G401 (cell line): ENCODE measurements at regions not wholly inside any gene's neighbourhood (a gene's known extent, or its start where the extent isn't known, plus 50 kb on each side); places are given as distances from the start of the nearest gene placed in this dataset.

Experiments used
- DNase-seq: peaks from one replicate; pipeline ENCODE4 v3.0.0-alpha.2; 2015; ENCODE audit warnings: low spot score
- in situ Hi-C: cut with HindIII; loops from 2 replicates; pipeline ENCODE4 v1.10.0; 2016; ENCODE audit warnings: low sequenced_read_pairs, mixed read lengths

- in situ Hi-C loops = no loop called here
- DNase-seq = no peak
Observed at GRCh38 chr1:208835097-208835463, 590.9 kb upstream of the PLXNA2 start.

DNA sequence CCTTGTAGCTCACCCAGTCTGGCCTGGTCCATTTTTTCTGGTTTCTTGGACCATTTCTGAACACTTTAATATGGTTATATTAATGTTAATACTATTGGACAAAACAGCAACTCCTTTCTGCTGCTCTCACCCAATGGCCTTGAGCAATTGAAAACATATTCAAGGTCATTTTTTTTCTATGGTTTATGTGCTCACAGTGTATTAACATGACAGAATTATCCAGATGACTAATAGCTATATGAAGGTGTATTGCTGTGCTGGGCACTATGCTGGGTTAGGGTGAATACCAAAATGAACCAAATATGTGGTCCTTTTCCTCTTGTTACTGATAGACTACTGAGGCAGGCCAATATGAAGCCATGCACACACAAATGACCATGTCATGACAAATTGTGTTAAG, 591.6 kb upstream of the PLXNA2 start:
- DNase-seq = no peak
- in situ Hi-C loops = no loop called here

DNA sequence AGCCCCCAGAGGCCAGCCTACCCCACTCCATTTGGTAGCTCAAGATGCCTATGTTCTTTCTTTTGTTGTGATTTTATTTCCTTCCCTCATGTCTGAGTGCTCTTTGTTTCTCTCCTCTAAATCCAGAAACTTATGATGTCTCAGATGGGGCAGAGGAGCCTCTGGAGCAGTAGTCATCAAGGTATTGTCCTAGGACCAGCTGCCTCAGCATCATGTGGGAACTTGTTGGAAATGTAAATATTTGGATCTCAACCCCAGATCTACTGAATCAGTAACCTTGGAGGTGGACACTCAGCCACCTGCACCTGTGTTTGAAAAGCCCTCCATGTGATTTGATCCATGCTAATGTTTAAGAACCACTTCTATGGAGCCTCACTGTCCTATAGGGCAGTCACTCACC, 593.1 kb upstream of the PLXNA2 start:
- in situ Hi-C loops = no loop called here
- DNase-seq = no peak

- no peak for DNase-seq
- in situ Hi-C loops = no loop called here
Observed at GRCh38 chr1:208841436-208841835, 597.3 kb upstream of the PLXNA2 start.

GRCh38 chr1:208842451-208842850, 598.3 kb upstream of the PLXNA2 start:
- in situ Hi-C loops = no loop called here
- DNase-seq = no peak

GRCh38 chr1:208844158-208844557, 600.0 kb upstream of the PLXNA2 start:
- in situ Hi-C loops = no loop called here
- no peak for DNase-seq

GRCh38 chr1:208848854-208849253, 604.7 kb upstream of the PLXNA2 start:
- in situ Hi-C loops = no loop called here
- peak; percentile 1 for DNase-seq

- in situ Hi-C loops = no loop called here
- no peak for DNase-seq
Observed at GRCh38 chr1:208850442-208850841, 606.3 kb upstream of the PLXNA2 start.

DNA sequence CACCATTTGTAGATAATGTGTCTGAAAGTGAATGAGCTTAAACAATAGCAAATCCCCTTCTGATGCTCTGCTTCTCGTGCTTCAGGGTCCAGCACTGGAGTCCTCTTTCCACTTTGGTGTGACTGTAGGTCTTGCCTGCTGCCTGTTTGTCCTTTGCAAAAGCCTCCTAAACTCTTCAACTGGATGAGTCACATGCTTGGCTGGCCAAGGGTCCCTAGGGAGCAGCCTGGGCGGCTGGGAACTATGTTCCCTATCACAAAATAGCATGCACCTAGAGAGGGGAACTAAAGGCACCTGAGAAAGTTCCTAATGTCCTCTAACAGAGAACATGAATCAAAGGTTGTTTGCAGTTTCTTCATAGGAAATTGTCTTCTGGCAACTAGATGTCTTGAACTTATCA, 607.2 kb upstream of the PLXNA2 start:
- no peak for DNase-seq
- in situ Hi-C loops = no loop called here

- no peak for DNase-seq
- in situ Hi-C loops = no loop called here
Observed at GRCh38 chr1:208852911-208853310, 608.7 kb upstream of the PLXNA2 start.

GRCh38 chr1:208855403-208855802, 611.2 kb upstream of the PLXNA2 start:
- in situ Hi-C loops = no loop called here
- no peak for DNase-seq

DNA sequence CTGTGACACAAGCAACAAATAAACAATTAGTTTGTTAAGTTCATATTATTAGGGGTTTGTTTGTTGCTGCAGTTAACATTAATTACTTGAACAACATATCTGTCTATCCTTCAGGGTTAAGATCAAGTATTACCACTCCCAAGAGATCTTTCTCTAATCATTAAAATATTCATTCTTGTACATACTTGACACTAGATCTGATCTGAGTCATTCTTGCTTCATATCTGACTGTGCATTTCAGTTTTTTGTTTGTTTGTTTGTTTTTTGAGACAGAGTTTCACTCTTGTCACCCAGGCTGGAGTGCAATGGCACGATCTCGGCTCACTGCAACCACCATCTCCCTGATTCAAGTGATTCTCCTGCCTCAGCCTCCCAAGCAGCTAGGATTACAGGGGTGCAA, 613.3 kb upstream of the PLXNA2 start:
- in situ Hi-C loops = no loop called here
- no peak for DNase-seq

DNA sequence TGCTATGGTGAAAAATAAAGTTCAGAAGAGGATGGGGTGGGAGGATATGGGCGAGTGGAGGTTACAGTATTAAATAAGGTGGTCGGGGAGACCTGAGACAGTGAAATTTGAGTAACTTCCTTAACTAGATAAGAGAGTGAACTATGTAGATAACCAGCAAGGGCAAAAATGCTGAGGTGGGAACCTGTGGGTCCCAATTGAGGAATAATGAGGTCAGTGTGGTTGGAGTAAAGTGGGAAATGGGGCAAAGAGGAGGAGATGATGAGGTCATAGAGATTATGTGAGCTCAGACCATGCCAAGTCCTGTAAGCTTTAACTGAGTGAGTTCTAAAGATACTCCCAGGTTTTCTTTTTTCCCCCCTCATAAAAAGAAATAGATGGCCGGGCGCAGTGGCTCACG, 614.6 kb upstream of the PLXNA2 start:
- no peak for DNase-seq
- in situ Hi-C loops = no loop called here

DNA sequence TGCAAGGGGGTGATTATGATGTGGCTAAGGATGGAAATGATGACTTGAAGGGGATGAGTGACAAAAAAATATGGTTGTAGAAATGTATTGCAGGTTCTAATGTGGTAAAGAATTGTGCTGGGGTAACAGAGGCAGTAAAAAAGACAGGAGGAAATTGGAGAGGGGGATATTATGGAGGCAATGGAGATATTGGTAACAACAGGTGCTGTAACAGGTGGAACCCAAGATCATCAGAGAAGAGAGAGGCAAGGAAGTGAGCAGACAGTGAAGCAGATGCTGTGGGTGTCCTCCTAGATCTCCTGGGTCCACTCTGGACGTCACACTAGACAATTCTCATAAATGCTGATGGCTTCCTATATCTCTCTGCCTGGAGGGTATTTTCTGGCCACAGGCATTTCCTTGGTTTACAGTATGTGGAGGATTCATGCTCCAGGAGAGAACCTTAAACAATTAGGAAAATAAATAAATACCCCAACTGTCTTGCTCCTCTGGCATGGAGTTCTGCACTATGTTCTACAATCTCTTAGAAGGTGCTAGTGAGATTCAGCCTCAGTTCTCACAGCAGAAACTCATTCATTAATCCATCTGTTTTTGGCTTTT, 620.3 kb upstream of the PLXNA2 start:
- DNase-seq = no peak
- in situ Hi-C loops = no loop called here

GRCh38 chr1:208866386-208866955, 622.3 kb upstream of the PLXNA2 start:
- DNase-seq = no peak
- in situ Hi-C loops = no loop called here

DNA sequence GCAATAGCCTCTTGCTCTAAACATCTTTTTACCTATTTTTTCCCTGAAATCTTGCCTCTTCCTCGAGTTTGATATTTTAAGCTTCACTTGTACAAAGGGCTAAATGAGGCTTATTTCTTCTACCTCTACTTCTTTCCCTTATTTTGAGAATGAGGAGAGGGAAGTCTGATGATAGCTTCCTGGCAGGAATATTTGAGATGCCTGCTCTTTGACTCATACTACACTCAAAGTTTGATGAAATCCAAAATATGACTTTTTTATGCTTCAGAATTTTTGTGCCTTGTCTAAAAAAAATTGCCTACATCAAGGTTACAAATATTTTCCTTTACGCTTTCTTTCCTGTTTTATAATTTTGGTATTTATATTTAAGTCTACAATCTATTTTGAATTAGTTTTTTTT, 624.4 kb upstream of the PLXNA2 start:
- DNase-seq = no peak
- in situ Hi-C loops = no loop called here

GRCh38 chr1:208874915-208875314, 630.7 kb upstream of the PLXNA2 start:
- in situ Hi-C loops = no loop called here
- no peak for DNase-seq

DNA sequence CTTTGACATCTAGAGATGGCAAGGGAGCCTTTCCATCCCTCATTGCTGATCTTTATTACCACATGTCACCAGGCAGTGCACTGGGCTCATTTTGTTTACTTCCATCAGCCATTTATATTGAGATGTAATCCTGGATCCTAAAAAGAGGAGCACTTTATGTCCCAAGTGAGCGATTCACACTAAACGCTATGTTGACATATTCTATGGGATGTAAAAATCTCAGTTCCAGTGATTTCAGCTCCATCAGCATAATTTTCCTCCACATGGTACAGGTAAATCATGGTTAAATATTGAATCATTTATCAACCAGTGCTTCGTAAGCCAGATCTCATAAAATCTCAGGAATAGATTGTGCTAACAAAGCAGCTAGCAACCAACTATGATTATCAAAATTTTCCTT, 634.8 kb upstream of the PLXNA2 start:
- DNase-seq = no peak
- in situ Hi-C loops = no loop called here

GRCh38 chr1:208880433-208881100, 636.4 kb upstream of the PLXNA2 start:
- peak; percentile 2 for DNase-seq
- in situ Hi-C loops = no loop called here

GRCh38 chr1:208885060-208885459, 640.9 kb upstream of the PLXNA2 start:
- in situ Hi-C loops = no loop called here
- no peak for DNase-seq

DNA sequence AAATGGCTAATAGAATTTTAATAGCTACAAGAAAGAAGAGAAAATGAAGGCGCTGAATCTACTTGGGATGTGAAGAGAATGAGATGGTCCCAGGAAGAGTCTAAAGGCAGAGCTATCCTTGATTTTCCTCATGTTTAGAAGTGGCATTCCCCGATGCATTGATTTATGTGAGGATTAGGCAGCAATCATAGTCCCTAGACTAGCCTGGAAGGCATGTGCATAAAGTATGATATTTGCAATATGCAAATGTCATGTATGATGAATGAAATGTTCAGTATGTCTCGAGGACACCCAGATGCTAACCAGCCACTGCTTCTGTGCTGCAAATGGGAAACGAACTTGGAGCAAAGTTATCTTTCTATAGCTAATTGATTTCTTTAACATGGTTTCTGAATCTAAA, 641.5 kb upstream of the PLXNA2 start:
- DNase-seq = no peak

More for the DNA sequence above, 641.5 kb upstream of the PLXNA2 start:
- in situ Hi-C loops = no loop called here
